SKM-1 treated with dmso at 0.1 percent for 144 hours (cell line): ENCODE measurements at regions not wholly inside any gene's neighbourhood (a gene's known extent, or its start where the extent isn't known, plus 50 kb on each side); places are given as distances from the start of the nearest gene placed in this dataset.
"Not testable (repeated sequence)": the region's sequence is repeated elsewhere in the genome, so short reads cannot be mapped to it uniquely, and the experiment has no call there.

Experiments
- DNase-seq: peaks from one replicate; lab custom pipeline; 2025; ENCODE audit not compliant: unreplicated experiment; lab: John Stamatoyannopoulos, UW

DNA sequence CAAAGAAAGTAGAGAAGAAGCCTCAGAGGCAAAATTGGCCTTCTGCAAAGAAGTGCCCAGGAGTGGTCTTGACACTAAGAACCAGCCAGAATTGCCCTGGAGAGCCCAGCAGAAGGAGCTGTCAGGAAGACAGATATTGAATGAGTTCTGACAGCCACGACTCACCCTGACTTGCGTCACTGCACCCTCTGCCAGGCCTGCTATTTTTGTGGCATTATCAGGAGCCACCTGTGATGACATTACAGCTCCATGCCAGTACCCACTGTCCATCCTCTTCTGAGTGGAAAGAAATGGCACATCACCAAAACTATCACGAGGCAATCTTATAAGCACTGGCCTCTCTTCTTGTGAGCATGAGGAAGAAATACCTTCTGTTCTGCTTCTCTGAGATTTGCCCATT, 67.7 kb downstream of the SMIM20 start:
- no peak for DNase-seq

DNA sequence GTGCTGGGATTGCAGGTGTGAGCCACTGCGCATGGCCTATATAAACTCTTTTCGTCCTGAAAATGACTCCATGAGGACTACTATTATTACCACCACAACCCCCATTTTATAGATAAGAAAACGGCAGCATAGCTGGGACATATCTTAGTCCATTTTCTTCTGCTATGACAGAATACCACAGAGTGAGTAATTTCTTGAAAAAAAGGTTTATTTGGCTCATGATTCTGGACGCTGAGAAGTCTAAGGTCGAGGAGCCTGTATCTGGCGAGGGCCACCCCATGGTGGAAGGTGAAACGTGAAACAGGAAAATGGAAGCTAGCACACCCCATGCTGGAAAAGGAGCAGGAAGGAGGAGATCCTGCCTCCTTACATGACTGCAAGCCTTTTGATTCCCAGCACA, 68.9 kb downstream of the SMIM20 start:
- no peak for DNase-seq

DNA sequence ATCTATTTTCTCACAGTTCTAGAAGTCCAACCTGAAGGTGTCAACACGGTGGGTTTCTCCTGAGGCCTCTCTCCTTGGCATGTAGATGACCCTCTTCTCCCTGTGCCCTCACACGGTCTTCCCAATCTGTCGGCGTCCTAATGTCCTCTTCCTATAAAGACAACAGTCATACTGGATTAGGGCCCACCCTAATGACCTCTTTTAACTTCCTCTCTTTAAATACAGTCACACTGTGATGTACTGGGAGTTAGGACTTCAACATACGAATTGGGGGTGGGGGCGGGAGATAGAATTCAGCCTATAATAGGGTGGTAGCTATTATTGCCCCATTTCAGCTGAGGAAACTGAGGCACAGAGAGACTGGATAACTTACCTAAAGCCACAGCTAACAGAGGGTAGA, 70.2 kb downstream of the SMIM20 start:
- no peak for DNase-seq

DNA sequence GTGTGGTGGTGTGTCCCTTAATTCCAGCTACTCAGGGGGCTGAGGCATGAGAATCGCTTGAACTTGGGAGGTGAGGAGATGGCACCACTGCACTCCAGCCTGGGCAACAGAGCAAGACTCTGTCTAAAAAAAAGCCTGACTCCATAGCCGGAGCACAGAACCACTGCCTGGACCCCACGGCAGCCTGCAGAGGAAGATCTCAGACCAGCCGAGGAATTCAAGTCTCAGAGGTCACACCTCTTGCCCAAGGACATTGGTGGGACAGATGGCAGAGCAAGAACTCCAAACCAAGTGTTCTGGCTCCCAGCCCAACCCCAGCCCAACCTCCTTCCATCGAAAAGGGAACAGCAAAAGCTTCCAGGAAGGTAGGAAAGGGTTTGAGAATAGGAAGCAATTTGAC, 70.8 kb downstream of the SMIM20 start:
- no peak for DNase-seq

DNA sequence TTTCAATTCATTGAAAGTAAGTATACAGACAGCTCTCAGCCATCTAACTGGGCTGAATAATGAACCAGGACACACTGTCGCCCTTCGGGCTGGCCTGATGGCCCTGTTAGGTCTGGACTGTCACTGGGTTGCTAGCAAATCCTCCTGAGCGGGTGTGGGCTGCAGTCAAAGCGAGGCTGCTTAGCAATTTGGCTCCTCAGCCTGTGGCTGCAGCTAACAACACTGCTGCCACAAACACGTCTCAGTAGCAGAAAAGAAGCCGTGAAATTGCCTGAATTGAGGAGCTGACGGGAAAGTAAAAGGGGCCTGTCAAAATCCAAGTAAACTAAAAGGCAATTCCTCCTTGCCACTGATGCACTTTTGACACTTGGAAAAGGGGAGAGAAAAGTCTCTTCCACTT, 72.8 kb downstream of the SMIM20 start:
- no peak for DNase-seq

DNA sequence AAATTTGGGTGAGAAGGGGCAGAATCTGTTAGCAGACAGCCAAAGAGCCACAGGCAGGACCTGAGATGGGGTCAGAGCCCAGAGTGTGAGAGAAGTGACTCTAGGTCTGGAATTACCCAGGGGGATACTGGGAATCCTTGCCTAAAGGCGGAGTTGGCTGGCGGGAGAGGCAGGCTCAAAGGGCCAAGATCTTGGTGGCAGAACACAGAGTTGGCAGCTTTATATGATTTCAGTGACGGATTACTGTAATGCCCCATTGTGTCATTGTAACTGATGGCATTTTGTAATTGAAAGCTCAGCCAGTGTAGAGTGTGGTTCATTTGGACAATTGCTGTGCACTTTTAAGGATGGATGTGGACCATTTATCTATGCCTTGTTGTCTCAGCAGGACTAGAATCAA, 77.3 kb downstream of the SMIM20 start:
- DNase-seq, result no peak

DNA sequence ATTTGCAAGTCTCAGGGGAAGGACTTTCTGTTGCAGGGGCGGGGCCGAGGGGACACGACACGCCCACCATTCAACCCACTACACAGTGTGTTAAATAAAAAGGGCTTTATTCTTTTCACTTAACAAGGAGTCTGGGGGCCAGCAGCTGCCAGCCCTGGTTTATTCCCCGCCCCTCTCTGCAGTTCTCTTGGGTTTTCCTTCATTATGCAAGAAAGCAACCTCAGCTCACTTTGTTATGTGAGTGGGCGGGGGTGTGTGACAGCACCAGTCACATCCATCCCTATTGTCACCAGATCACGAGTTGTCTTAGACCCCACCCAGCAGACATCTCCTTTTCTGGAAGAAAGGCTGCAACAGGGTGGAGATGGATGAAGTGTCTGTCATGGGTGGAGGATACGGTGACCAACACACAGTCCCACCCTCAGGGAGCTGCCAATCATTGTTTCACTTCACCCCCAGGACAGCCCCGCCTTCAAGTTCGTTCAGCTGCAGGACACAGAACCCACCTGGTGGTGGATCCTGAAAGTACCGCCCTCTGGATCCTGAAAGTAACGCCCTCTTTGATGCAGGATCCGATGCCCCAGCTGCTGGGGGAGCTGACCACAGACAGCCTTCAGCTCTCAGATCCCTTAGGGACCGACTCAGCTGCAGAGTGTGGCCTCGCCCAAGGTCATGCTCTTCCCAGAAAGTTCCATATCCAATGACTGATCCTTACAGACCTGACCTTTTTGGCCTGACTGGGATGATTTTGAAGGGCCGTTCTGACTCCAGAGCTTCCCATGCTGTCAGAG, 79.6 kb downstream of the SMIM20 start:
- no peak for DNase-seq

DNA sequence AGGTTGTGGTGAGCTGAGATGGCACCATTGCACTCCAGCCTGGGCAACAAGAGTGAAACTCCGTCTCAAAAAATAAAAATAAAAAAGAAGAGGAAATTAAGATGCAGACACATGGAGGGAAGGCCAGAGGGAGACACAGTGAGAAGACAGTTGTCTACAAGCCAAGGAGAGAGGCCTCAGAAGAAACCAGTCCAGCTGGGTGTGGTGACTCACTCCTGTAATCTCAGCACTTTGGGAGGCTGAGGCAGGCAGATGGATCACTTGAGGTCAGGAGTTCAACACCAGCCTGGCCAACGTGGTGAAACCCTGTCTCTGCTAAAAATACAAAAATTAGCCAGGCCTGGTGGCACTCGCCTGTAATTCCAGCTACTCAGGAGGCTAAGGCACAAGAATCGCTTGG, 80.6 kb downstream of the SMIM20 start:
- DNase-seq, result not testable (repeated sequence)

DNA sequence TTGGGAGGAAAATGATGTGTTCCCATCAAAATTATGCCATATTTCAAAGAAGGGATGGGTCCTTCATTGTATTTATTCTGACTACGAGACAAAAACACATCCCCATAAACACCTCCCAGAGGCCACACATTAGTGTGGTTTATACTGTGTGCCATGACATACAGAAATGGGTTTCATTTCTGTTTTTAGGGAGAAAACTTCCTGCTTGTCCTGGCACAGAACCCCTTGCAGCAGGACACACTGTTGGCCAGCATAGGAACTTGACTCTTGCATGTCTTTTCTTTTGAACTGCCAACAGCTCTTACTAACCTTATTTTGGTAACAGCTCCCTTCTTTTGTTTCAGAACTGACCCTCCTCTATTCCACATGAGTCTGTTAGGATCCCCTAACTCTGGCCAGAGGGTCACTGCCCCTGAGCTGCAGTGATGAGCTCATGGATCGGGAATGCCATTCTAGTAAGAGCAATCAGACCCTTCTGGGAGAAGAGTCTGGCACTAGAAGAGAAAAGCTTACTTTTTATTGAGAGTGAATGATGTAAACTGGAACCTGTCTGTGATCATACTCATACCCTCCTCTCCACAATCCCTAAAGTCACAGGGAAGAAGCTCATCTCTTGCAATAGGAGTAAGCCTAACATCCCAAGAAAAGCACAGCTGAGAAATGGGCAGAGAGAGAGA, 86.4 kb downstream of the SMIM20 start:
- no peak for DNase-seq

DNA sequence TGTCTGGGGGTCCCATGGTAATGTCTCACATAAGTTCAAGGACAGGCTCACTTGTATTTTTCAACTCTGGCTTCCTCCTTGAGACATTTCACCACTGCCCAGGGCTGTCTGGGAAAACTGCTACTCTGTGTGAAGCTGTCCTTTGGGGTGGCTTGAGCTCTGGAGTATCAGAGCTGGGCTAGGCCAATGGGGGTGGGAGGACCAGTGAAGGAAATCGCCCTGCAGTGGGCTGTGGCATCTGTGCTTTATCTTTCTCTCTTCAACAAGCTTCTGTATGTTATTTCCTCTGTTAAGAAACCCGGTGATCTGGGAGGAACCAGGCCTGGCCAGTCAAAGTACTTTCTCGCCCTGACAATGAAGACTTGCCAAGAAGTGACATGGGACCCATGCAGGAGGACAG, 87.4 kb downstream of the SMIM20 start:
- no peak for DNase-seq

DNA sequence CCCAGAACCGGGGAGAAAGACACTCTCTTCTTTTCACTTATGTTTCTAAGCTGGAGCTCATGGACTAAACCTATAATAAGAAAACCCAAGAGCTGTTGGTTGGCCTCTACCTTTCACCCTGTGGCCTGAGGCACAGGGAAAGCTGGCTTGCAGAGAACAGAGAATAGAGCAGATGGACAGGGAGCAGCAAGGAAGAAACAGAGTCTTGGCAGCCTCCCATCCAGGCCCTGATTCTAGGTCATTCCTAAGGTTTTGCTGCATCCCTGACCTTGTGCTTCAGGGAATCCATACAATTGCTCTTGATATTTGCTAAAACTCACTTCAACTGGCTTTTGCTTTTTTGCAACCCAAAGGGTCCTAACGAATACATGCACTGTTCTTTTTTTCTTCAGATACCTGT, 87.8 kb downstream of the SMIM20 start:
- no peak for DNase-seq

DNA sequence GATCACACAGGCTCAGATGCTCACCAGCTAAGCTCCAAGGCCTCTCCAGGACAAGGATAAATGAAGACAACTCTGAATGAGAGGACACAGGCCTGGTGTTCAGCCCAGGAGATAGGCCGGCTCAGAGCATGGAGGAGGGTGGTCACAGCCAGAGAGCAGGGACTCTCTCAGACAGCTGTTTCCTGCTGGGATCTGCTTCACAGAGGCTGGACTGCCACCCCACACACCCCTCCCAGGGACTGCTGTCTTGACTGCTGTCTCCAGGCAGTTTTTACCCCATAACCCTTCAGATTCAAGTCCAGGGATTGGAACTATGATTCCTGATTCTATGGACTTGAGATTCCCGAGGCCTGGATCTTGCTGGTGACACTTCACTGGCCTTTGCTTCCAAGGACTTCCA, 89.0 kb downstream of the SMIM20 start:
- no peak for DNase-seq

DNA sequence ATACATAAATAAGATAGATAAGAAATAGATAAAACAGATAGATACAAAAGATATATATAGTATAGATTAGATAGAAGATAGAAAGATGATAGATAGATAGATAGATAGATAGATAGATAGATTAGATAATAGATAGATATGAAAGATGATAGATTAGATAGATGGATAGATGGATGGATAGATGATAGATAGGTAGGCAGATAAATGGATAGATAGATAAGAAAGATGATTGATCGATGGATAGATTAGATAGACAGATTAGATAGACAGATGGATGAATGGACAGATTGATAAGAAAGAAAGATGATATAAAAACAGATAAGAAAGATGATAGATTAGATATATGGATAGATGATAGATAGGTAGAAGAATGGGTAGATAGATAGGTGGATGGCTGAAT, 90.3 kb downstream of the SMIM20 start:
- DNase-seq, result no peak

DNA sequence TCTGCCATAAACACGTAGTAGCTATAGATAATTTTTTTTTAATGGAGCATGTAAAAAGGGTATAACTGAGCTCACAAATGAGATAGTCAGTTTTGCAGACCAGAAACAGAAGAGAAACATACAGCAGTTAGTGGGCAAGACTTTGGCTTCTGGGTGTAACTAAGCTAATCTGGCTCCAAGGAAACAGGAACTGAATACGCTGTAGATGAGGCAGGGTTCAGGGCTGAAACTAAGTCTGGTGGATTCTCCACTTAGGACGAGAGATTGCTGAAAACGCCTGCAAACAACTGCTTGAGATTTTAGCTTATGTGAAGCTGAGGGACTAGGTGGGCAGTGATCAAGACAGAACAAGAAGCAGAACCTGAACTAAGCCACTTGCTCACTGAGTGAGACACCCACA, 91.7 kb downstream of the SMIM20 start:
- no peak for DNase-seq

DNA sequence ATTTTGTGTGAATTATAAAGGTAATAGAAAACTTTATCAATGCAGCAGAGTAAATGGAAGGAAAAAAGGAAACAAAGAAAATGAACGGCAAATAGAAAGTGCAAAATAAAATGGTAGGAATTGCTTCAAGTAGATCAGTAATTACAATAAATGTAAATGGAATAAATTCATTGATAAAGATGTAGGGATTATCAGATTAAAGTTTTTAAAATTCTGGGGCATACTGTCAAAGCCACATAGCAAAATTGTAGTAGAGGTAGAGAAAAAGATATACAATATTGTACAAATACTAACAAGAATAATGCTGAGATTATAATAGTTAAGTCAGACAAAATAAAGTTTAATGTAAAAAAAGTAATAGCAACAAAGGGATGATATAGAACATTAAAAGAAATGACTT, 94.7 kb downstream of the SMIM20 start:
- DNase-seq, result no peak

DNA sequence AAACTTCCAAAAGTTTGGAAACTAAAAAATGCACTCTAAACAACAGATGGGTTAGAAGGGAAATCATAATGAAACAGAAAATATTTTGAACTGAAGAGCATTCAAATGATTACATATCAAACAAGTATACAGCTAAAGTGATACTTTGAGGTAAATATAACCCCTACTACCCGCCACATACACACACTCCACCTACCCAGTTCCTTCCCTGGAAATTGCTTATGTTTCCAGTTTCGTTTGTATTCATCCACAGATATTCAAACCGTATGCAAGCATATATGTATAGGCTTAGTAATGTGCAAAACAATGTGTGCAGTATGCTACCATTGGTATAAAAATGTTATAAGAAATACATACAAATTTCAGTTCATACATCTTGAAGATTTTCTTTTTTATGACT, 95.5 kb downstream of the SMIM20 start:
- no peak for DNase-seq

DNA sequence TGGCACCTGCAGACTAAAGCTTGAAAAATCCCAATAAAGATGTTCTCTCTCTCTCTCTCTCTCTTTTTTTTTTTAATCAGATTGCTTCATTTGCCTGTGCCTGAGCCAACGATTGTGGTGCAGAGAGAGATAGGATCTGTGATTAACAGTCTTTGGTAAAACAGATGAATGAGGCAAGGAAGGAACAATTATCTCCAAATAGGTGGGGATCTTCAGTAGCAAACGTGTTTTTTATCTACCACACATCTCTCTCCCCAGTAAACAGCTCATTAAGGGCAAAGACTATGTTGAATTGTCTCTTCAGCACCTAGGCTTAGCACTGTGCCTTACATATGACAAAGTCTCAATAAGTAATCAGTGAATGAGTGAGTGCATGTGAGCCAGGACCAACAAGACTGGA, 96.3 kb downstream of the SMIM20 start:
- no peak for DNase-seq

DNA sequence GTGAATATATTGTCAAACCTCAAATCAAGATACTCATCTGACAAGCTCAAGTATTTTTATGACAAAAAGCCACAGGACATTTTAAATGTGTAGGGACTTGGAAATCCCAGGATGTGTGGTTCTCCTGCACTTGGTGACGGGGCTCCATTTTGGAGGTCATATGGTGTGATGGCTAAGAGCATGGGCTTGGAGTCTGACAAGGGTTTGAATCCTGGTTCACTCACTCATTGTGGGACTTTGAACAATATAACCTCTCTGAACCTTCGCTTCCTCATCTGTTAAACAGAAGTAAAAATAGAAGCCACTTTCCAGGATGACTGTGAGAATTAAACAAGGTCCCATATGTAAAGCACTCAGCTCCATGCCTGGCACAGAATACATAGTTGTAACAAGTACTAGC, 99.6 kb downstream of the SMIM20 start:
- DNase-seq, result no peak

DNA sequence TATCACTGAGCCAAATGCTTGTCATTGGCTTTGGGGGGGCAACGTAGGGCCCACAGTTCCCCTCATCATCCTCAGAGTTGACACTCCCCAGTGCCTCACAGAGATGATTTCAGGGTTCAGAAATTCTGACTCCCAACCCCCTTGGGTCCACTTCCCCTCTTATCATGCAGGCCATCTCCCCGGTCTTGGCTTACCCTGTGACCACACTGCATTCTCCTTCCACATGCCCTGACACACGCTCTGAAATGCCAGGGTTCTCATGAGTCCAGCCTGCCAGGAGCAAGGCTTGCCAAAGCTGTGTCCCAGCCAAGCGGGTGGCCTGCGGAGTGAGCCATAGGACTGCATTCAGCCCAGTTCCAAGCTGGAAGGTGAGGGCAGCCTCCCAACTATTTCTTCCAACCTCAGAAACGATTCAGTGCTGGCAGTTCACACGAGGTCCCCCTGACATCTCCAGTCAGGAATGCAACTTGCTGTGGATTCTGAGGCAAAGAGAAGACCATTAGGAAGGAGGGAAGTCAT, 101.2 kb downstream of the SMIM20 start:
- DNase-seq, result no peak

DNA sequence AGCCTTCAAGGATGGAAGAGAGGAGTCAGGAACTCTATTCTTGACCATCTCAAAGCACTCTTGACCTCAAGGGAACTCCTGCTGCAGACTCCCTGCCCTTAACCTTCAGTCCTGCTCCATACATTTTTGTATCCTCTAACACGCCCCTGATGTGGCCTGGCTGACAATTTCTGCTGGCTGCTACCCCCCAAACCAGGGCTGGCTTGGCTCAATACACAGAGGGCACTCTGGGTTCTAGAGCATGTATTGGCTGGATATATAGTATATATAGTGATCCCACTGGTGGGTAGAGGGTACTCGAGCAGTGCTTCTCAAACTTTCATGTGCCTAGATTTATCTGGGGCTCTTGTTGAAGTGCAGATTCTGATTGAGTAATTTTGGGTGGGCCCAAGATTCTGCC, 101.9 kb downstream of the SMIM20 start:
- no peak for DNase-seq

DNA sequence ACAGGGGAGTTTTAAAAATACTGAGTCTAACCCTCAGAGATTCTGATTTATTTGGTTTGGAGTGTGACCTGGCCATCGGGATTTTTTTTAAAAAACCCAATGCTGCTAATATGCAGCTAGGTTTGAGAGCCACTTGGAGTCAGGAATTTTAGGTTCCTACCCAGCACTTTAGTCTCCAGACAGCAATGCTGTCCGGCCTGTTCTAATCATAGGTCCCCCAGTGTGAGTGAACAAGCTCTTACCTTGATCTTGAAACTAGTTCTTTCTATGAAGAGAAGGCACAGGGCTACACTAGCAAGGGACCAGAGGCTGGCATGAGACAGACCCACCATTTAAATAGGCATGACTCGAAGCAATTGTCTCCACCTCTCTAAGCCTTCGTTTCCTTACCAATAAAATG, 103.5 kb downstream of the SMIM20 start:
- DNase-seq, result no peak

DNA sequence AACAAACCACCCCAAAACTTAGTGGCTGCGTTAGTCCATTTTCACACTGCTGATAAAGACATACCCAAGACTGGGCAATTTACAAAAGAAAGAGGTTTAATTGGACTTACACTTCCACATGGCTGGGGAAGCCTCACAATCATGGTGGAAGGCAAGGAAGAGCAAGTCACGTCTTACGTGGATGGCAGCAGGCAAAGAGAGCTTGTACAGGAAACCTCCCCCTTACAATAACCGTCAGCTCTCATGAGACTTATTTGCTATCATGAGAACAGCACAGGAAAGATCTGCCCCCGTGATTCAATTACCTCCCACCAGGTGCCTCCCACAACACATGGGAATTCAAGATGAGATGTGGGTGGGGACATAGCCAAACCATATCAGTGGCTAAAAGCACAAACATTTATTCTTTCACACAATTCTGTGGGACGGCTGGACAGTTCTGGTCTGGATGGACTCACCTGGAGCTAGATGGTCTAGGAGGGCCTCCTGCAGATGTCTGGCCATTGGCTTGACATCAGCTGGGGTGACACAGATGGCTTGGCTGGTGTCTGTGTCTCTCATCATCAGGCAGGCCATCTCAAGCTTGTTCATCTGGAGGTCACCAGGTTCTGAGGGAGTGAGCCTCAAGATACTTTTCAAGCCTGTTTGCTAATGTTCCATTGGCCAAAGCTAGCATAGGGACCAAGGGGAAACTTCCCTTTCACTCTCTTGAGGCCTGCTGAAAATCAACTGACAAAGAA, 104.1 kb downstream of the SMIM20 start:
- not testable (repeated sequence) for DNase-seq
